Activated CD4-positive, alpha-beta T cell treated with anti-CD3 and anti-CD28 coated beads, Interleukin-2, amount 50 U/mL, for 16 hours (primary cell): ENCODE measurements at regions not wholly inside any gene's neighbourhood (a gene's known extent, or its start where the extent isn't known, plus 50 kb on each side); places are given as distances from the start of the nearest gene placed in this dataset.
"Not testable (repeated sequence)": the region's sequence is repeated elsewhere in the genome, so short reads cannot be mapped to it uniquely, and the experiment has no call there.

ENCODE experiments used
- DNase-seq: peaks from one replicate; pipeline ENCODE4 v3.0.0-alpha.2; 2020

GRCh38 chr6:159594106-159594749 is 98.8 kb downstream of the SOD2 start:
- no peak for DNase-seq

GRCh38 chr6:159590835-159591234 is 102.2 kb downstream of the SOD2 start:
- DNase-seq = no peak

GRCh38 chr6:159586684-159587083 is 106.4 kb downstream of the SOD2 start:
- no peak for DNase-seq

DNA sequence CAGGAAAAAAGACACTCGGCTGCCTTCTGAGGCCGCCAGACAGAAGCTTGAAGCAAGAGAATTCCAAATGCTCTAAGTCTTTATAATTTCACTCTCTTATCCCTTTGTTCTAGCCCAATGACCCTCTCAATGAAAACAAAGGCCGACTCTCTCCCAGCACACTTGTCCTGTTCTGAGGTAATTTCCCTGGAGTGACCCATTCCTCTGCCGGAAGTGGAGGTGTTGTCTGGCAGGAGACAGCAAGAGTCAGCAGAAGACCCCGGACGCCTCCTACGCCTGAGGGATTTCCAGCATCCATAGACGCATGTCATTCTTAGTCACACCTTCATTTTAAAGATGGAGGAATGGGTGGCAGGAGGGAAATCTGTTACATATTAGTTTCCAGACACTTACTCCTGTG is 110.3 kb downstream of the SOD2 start:
- no peak for DNase-seq

DNA sequence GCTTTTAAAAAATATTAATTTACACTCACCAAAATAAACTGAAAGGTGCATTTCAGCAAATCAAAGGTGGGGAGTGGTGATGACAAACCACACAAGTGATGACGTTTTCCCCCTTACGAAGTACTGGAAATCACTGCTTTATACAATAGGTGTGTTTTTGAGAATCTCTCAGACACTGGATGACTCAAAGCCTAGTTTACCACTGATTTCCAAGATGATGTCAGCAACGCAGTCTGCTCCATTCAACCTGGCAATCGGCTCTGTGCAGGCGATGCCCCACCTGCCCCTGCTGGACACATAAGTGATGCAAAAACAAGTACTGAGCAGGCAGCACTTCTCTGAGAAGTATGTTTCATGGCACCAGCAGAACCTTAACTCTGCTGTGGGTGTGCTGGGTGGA is 114.4 kb downstream of the SOD2 start:
- DNase-seq = no peak

- DNase-seq = no peak
Observed at GRCh38 chr6:159577564-159577963, 115.5 kb downstream of the SOD2 start.

GRCh38 chr6:159572439-159573110 is 120.5 kb downstream of the SOD2 start:
- DNase-seq = no peak

DNA sequence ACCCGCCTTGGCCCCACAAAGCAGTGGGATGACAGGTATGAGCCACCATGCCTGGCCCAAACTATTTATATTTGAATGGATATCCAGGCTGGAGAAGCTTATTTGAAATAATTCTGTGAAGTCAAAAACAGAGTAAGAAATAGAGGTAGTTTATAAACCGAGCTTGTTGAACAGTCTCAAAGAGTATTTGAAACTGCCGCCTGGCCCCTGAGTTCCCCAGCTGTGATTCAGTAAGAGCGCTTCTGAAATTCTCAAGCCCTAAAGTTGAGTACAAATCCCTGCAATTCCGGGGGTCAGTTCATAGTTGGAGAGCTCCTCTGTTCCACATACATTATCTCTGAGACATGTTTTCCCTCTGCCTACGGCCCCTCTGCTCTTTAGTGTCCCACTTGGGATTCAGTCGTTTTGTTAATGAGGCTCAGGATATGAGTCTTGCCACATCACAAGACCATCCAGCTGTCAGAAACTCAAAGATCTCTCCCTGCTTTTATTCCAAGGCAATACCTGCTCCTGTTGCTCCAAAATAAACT is 127.8 kb downstream of the SOD2 start:
- no peak for DNase-seq

GRCh38 chr6:159564456-159564855 is 128.6 kb downstream of the SOD2 start:
- no peak for DNase-seq

GRCh38 chr6:159557031-159557430 is 136.0 kb downstream of the SOD2 start:
- no peak for DNase-seq

DNA sequence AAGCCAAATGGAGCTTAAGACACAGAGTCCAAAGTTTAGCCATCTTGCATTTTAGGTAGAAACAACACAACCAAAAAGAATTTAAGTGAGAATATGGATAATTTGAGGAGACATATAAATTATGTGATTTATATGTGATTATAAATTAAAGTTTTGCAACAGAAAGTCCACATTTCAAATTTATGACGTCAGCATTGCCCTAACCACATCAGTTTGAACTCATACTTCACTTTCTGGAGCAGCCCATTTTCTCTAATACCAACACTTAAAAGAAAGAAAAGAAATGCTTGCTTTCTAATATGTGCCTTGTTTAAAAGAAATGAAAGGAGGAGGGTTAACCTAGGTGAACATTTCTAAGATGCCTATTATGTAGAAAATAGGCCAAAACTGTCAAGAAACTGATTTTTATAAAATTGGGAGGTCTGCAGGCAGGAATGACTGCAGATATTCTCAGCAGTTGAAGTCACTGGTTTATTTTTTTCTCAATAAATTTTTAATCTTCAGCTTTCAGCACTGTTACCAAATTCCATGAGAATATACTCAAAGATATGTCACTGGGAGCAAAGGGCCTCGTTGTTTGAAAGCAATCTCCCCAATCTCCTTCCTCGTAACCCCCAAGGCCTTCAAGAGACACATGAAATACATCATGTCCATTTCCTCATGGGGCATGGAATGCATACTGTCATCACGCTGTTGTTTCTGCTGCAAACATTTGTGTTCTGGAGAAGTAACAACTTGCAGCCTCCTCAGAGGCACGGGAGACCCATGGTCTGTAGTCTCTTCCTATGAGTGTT is 137.8 kb downstream of the SOD2 start:
- no peak for DNase-seq

DNA sequence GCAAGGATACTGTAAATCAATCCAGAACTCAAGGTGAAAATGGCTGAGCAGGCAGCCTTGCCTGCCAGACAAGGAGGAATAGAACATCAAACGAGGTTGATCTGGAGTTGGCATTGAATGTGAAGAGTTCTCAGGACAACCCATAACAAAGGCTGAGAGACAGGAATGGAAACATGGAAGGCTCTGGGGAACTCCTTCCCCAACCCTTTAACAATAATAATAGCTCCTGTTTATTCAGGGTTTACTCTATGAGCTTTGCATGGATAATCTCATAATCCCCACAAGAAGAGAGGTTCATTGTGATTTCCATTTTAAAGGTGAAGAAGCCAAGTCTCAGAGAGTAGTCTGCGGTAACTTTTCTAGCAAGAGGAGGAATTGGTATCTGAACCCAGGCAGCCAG is 151.7 kb downstream of the SOD2 start:
- no peak for DNase-seq

GRCh38 chr6:159540883-159541282 is 152.2 kb downstream of the SOD2 start:
- DNase-seq = no peak

- no peak for DNase-seq
Observed at GRCh38 chr6:159540152-159540551, 152.9 kb downstream of the SOD2 start.

DNA sequence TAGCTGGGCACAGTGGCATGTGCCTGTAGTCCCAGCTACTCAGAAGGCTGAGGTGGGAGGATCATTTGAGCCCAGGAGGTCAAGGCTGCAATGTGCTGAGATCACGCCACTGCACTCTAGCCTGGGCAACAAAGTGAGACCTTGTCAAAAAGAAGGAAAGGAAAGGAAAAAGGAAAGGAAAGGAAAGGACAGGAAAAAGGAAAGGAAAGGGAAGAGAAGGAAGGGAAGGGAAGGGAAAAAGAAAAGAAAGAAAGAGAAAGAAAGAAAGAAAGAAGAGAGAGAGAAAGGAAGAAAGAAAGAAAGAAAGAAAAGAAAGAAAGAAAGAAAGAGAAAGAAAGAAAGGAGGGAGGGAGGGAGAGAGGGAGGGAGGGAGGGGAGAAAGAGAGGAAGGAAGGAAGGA is 155.0 kb downstream of the SOD2 start:
- not testable (repeated sequence) for DNase-seq

- DNase-seq = no peak
Observed at GRCh38 chr6:159535656-159536350, 157.2 kb downstream of the SOD2 start.

DNA sequence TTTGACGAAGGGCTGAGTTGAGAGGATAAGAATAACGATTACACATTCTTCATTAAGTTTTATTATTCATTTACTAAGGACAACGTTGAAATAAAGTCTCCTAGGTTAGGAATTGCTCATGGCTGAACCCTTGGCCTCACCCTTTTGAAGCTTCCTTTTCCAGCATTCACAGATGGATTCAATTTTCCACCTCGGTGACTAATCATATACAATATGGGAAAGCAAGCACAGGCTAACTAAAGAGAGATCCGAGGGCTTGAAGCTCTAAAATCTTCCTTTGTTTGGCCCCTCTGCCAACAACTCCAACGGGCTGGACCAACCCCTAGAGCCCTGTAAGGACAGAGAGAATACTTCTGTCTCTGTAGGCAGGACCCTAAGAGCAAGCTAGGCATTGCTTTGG is 159.5 kb downstream of the SOD2 start:
- DNase-seq = no peak

DNA sequence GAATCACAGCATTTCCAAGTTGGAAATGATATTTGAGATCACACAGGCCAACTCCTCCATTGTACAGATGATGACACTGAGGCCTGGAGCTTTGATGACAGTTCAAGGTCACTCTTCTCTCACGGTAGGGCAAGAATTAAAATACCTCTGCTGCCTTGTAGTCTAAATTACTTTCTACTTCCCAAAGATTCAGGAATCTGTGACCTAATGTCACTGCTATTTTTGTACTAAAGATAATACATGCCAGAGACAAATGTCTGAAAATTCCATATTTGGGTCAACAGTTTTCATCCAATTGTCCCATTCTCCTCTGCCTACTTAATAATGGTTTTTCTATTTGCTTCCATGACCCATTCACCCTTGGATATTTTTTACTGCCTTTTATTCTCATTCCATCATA is 160.0 kb downstream of the SOD2 start:
- DNase-seq = no peak

- DNase-seq = no peak
Observed at GRCh38 chr6:159532155-159532554, 160.9 kb downstream of the SOD2 start.

DNA sequence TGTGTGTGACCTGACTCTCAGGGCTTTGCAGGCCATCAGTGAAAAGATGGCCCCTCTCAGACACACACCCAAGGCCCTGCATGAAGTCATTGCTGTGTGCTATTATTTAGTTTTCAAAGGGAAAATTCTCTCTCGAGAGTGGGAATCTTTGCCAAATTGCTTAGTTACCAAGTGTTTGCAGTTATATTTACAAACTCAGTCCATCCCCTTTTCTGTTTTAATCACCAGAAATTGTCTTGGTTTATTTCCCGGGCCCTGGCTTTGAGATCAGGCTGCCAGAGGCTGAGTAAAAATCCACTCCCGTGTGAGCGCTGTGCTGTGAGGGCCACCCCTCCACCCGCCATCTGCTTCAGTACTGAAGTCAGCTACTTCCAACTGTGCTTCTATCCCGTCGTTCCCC is 163.1 kb downstream of the SOD2 start:
- DNase-seq = no peak

DNA sequence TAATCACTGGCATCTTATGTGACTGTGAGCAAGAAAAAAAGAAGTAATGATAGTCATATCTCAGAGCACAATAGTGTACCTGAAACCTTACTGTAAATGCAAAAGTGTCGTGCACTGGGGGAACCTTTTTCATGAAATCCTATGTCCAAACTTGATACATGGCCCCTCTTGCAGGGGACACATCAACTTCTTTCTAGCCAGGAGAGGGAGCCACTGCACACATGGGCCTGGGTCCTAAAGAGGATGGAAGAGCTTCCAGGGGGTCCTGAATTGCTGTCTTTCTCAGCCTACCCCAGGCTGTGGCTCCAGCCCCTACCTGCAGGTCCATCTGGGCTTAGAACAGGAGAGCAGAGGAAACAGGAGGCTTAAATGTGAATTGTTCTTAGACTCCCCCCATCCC is 165.7 kb downstream of the SOD2 start:
- DNase-seq = no peak

DNA sequence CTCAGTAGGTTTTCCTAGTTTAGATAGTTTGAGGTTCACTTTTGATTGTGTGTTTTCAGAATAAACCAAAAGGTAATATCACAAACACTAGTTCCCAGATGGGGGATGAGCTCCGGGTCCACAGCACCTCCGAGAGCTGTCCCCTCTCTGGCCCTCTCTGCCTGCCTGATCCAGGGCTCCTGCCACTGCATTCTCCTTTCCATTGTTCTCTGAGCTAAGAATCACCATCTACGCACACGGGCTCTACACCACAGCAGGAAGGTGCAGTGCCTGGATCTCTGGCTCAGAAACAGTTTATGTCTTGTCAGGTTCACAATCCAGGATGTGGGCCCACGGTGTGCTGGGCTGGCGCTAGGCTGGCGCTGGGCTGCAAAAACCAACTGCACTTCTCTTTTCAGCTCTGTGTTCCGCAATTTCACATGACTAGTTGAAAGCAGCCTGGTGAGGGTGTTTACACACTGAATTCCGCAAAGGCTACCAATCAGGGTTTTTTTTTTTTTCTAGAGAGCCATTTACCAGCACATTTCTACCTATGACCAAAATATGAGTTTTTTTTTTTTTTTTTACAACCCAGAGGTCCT is 167.5 kb downstream of the SOD2 start:
- DNase-seq = no peak
